ENCODE measurements at regions not wholly inside any gene's neighbourhood (a gene's known extent, or its start where the extent isn't known, plus 50 kb on each side); places are given as distances from the start of the nearest gene placed in this dataset.

DNA sequence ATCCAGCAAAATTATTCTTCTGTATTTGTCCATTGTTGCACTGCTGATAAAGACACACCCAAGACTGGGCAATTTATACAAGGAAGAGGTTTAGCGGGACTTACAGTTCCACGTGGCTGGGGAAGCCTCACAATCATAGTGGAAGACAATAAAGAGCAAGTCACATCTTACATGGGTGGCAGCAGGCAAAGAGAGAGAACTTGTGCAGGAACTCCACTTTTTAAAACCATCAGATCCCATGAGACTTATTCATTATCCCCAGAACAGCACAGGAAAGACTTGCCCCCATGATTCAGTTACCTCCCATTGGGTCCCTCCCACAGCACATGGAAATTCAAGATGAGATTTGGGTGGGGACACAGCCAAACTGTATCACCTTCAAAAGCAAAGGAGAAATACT lies 286.5 kb upstream of the ECI2 start:
- TF ChIP-seq, protein P1, sequence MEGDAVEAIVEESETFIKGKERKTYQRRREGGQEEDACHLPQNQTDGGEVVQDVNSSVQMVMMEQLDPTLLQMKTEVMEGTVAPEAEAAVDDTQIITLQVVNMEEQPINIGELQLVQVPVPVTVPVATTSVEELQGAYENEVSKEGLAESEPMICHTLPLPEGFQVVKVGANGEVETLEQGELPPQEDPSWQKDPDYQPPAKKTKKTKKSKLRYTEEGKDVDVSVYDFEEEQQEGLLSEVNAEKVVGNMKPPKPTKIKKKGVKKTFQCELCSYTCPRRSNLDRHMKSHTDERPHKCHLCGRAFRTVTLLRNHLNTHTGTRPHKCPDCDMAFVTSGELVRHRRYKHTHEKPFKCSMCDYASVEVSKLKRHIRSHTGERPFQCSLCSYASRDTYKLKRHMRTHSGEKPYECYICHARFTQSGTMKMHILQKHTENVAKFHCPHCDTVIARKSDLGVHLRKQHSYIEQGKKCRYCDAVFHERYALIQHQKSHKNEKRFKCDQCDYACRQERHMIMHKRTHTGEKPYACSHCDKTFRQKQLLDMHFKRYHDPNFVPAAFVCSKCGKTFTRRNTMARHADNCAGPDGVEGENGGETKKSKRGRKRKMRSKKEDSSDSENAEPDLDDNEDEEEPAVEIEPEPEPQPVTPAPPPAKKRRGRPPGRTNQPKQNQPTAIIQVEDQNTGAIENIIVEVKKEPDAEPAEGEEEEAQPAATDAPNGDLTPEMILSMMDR (conservative IDR thresholded peaks at IDR 0.05; ENCODE audit: low read depth, low read length) = no peak
- TF ChIP-seq EZH2phosphoT487 (IDR thresholded peaks at IDR 0.05; ENCODE audit: borderline replicate concordance, low read length) (no peak), EZH2 (IDR thresholded peaks at IDR 0.05; ENCODE audit: low read length, unreplicated experiment) (no peak)
